ENCODE measurements at regions not wholly inside any gene's neighbourhood (a gene's known extent, or its start where the extent isn't known, plus 50 kb on each side); places are given as distances from the start of the nearest gene placed in this dataset.

- TF ChIP-seq CTCF (conservative IDR thresholded peaks at IDR 0.05; ENCODE audit: low read length) (no peak), EZH2phosphoT487 (IDR thresholded peaks at IDR 0.05; ENCODE audit: borderline replicate concordance) (no peak)
Observed at GRCh38 chr9:70477146-70477745, 62.8 kb upstream of the KLF9 start.
